Peyer's patch (tissue), 4 donors: ENCODE measurements at regions not wholly inside any gene's neighbourhood (a gene's known extent, or its start where the extent isn't known, plus 50 kb on each side); places are given as distances from the start of the nearest gene placed in this dataset.

Experiments
- CTCF ChIP-seq, 6 experiments: fragments of 450-650 bp in 4 of 6; fragments of 200-600 bp in 2 of 6; sonication (generic) in 1 of 6; IDR thresholded peaks; one replicate each; pipeline ENCODE4 v1.5.1; 2017 to 2019; ENCODE audit warnings: antibody characterized with exemption in 6 of 6, mild to moderate bottlenecking in 3 of 6, moderate library complexity in 1 of 6
- POLR2A ChIP-seq, 2 donors: fragments of 450-650 bp; IDR thresholded peaks; one replicate each; pipeline ENCODE4 v1.5.1; 2017; ENCODE audit warnings: antibody characterized with exemption in 2 of 2, mild to moderate bottlenecking in 2 of 2, moderate library complexity in 2 of 2

GRCh38 chr7:128189231-128189930, 51.7 kb upstream of the LEP start:
- TF ChIP-seq CTCF (IDR thresholded peaks at IDR 0.05) (no peak), POLR2A (IDR thresholded peaks at IDR 0.05) (no peak)
